SK-N-MC (cell line): ENCODE measurements at regions not wholly inside any gene's neighbourhood (a gene's known extent, or its start where the extent isn't known, plus 50 kb on each side); places are given as distances from the start of the nearest gene placed in this dataset.
"Not testable (repeated sequence)": the region's sequence is repeated elsewhere in the genome, so short reads cannot be mapped to it uniquely, and the experiment has no call there.

Source experiments
- DNase-seq: peaks from one replicate; pipeline ENCODE4 v3.0.0-alpha.2; 2011; ENCODE audit warnings: low read depth, low spot score
- H3K27ac ChIP-seq: fragments of 200-600 bp; sonication (generic); 2 replicates; pipeline ENCODE4 v1.5.1; 2016; ENCODE audit warnings: mixed run types
- H3K36me3 ChIP-seq: fragments of 200-600 bp; sonication (generic); 2 replicates; pipeline ENCODE4 v1.6.1; 2017; ENCODE audit warnings: antibody characterized with exemption, low read length, mixed read lengths; ENCODE audit not compliant: insufficient read depth
- H3K4me3 ChIP-seq: fragments of 200-600 bp; sonication (generic); 2 replicates; pipeline ENCODE4 v1.5.1; 2016
- H3K9ac ChIP-seq: fragments of 200-600 bp; sonication (generic); 2 replicates; pipeline ENCODE4 v1.8.0; 2017; ENCODE audit warnings: mixed run types, mixed read lengths; ENCODE audit not compliant: insufficient read length
- H3K9me3 ChIP-seq: fragments of 200-600 bp; sonication (generic); 2 replicates; pipeline ENCODE4 v1.6.1; 2017; ENCODE audit warnings: low read depth, mild to moderate bottlenecking, antibody characterized with exemption, low read length, moderate library complexity, mixed read lengths
- EZH2 ChIP-seq: fragments of 200-600 bp; sonication (generic); IDR thresholded peaks from one replicate; pipeline ENCODE4 v1.6.1; 2017; ENCODE audit warnings: antibody characterized with exemption
- FOXP2 ChIP-seq: optimal IDR thresholded peaks from 2 replicates; pipeline ENCODE3; 2011; ENCODE audit warnings: mild to moderate bottlenecking, moderate library complexity; ENCODE audit not compliant: insufficient read depth; ENCODE audit errors: extremely low read length, control extremely low read depth
- POLR2AphosphoS5 ChIP-seq: IDR thresholded peaks from 2 replicates; pipeline ENCODE4 v1.6.1; 2012; ENCODE audit warnings: mild to moderate bottlenecking, low read depth, low read length, borderline replicate concordance

DNA sequence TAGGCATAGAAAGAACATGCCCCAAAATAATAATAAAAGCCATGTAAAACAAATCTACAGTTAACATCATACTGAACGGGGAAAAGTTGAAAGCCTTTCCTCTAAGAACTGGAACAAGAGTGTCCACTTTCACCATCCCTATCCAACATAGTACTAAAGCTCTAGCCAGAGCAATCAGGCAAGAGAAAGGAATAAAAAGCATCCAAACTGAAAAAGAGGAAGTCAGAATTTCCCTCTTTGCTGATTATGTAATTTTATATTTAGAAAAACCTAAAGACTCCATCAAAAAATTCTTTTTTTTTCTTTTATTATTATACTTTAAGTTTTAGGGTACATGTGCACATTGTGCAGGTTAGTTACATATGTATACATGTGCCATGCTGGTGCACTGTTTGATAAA lies 661.6 kb upstream of the CBLB start:
- no peak overlapping the region for H3K4me3 ChIP-seq
- H3K9ac ChIP-seq = no peak overlapping the region
- H3K27ac ChIP-seq = no peak overlapping the region
- DNase-seq = no peak
- H3K9me3 ChIP-seq = no peaks in the 10 kb centered on the region
- TF ChIP-seq POLR2AphosphoS5 = no peak
- no peak for TF ChIP-seq FOXP2
- no peak for TF ChIP-seq EZH2
- no peaks in the 10 kb centered on the region for H3K36me3 ChIP-seq

DNA sequence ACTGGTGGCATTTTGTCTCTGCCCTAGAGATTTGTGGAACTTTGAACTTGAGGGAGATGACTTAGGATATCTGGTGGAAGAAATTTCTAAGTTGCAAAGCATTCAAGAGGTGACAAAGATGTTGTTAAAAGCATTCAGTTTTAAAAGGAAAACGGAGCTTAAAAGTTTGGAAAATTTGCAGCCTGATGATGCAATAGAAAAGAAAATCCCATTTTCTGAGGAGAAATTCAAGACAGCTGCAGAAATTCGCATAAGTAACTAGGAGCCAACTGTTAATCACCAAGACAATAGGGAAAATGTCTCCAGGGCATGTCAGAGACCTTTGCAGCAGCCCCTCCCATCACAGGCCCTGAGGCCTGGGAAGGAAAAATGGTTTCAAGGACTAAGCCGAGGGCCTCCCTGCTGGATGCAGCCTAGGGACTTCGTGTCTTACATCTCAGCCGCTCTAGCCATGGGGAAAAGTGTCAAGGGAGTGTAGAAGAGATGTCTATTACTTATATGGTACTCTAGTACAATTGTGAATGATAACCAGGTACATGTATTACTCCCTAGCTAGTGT lies 663.0 kb upstream of the CBLB start:
- not testable (repeated sequence) for H3K27ac ChIP-seq, H3K4me3 ChIP-seq, H3K9ac ChIP-seq, DNase-seq, H3K36me3 ChIP-seq, H3K9me3 ChIP-seq

DNA sequence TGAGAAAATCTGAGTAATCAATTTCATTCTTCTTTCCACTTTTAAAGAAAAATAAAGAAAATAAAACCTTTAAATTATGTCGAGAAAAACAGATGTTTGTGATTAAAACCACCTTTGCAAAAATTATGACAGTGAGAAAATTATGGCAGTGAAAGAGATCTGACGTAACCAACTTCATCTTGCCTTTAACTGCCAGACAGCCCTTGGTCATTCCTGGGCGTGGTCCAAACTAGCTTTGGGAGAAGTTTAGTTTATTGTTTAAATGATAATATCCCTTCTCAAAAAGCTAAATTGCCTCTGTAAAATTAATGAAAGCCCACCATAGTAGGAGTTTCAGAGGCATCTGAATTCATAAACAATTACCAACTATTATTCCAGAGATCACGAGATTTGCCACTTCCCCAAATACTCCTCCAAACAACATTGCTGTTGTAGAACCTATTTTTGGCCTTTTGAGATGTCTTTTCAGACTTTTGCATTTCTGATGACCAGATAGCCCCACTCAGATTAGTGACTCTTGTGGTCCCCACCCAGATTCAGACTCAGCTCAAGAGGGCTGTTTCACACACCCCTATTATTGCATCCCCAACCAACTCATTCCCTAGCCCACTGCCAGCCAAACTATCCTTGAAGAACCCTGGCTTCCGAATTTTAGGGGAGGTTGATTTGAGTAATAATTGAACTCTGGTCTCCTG lies 664.4 kb upstream of the CBLB start:
- Histone ChIP-seq H3K4me3 (no peak overlapping the region), H3K9ac (no peak overlapping the region), H3K9me3 (no peaks in the 10 kb centered on the region), H3K36me3 (no peaks in the 10 kb centered on the region), H3K27ac (no peak overlapping the region)
- TF ChIP-seq POLR2AphosphoS5 (no peak), EZH2 (no peak), FOXP2 (no peak)
- DNase-seq = no peak

DNA sequence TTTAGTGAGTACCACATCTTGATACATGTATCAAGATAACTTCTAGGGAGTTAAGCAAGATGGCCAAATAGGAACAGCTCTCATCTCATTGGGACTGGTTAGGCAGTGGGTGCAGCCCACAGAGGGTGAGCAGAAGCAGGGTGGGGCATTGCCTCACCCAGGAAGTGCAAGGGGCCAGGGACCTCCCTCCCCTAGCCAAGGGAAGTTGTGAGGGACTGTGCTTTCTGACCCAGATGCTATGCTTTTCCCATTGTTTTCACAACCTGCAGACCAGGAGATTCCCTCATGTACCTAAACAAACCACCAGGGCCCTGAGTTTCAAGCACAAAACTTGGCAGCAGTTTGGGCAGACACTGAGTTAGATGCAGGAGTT lies 665.0 kb upstream of the CBLB start:
- no peak overlapping the region for H3K4me3 ChIP-seq
- DNase-seq = no peak
- TF ChIP-seq EZH2 (no peak), POLR2AphosphoS5 (no peak), FOXP2 (no peak)

DNA sequence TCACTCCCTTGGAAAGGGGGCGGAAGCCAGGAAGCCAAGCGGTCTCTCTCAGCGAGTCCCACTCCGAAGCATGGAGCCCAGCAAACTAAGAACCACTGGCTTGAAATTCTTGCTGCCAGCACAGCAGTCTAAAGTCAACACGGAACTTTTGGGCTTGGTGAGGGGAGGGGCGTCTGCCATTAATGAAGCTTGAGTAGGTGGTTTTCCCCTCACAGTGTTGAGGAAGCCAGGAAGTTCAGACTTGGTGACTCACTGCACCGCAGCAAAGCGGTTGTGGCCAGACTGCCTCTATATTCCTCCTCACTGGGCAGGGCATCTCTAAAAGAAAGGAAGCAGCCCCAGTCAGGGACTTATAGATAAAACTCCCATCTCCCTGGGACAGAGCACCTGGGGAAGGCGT lies 665.4 kb upstream of the CBLB start:
- TF ChIP-seq EZH2 (no peak), FOXP2 (no peak), POLR2AphosphoS5 (no peak)
- Histone ChIP-seq H3K27ac (no peak overlapping the region), H3K9ac (no peak overlapping the region), H3K9me3 (no peaks in the 10 kb centered on the region), H3K4me3 (no peak overlapping the region), H3K36me3 (no peaks in the 10 kb centered on the region)
- DNase-seq = no peak

More for the DNA sequence above, 665.0 kb upstream of the CBLB start:
- H3K9me3 ChIP-seq = no peaks in the 10 kb centered on the region
- no peak overlapping the region for H3K9ac ChIP-seq
- no peaks in the 10 kb centered on the region for H3K36me3 ChIP-seq
- H3K27ac ChIP-seq = no peak overlapping the region

DNA sequence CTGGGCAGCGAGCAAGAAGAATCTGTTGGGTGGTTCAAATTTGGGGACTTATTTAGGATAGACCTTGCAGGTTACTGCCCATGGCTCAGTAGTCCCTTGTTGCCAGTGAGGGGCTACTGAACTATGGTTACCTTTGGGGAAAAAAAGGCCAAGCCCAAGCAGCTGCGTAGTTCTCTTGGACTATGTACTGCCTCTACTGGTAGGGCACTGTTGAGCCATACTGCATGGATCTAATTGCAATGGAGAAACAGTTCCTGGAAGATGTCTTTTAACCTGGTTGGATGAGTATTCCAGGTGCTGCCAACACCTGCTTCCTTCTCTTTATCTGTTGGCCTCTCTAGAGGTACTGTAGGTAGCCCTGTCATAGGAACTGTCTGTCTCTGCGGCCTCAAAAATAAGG lies 671.9 kb upstream of the CBLB start:
- Histone ChIP-seq H3K9me3 (no peaks in the 10 kb centered on the region), H3K4me3 (no peak overlapping the region), H3K27ac (no peak overlapping the region), H3K9ac (no peak overlapping the region), H3K36me3 (no peaks in the 10 kb centered on the region)
- TF ChIP-seq POLR2AphosphoS5 (no peak), FOXP2 (no peak), EZH2 (no peak)
- no peak for DNase-seq

DNA sequence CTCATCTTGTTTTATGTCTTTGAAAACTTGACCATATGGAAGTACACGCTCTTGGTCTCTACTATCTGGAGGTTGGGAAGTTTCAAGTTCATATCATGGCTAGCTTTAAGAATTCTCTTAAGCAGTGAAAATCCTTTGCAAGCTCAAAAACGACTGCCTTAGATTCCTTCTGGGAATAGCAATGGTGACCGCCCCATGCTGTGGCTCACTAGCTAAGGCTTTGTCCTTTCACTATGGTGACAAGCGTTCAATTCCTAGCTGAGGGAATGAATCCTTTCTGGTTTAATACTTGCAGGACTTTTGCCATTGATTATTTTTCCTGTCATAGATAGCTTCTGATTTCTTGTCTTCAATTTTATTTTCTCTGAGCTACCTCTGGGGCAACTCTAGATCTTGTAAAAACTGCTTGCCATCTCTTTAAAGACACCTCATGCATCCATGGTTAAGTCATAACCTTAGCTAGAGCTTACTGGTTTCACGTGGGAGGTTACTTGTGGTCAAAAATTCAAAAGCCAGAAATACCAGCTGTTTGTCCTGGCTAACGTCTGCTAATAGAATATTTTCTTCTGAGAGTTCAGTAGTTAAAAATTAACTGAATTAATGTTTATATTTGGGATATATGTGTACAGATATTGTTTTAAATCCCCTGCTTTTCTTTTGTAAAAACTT lies 673.4 kb upstream of the CBLB start:
- H3K36me3 ChIP-seq = no peaks in the 10 kb centered on the region
- no peak overlapping the region for H3K27ac ChIP-seq
- H3K9ac ChIP-seq = no peak overlapping the region
- peaks cover 2% of the 10 kb centered on the region; the same call in 1 of the 2 replicates for H3K9me3 ChIP-seq
- no peak overlapping the region for H3K4me3 ChIP-seq
- DNase-seq = no peak
- TF ChIP-seq POLR2AphosphoS5 (no peak), FOXP2 (no peak), EZH2 (no peak)

DNA sequence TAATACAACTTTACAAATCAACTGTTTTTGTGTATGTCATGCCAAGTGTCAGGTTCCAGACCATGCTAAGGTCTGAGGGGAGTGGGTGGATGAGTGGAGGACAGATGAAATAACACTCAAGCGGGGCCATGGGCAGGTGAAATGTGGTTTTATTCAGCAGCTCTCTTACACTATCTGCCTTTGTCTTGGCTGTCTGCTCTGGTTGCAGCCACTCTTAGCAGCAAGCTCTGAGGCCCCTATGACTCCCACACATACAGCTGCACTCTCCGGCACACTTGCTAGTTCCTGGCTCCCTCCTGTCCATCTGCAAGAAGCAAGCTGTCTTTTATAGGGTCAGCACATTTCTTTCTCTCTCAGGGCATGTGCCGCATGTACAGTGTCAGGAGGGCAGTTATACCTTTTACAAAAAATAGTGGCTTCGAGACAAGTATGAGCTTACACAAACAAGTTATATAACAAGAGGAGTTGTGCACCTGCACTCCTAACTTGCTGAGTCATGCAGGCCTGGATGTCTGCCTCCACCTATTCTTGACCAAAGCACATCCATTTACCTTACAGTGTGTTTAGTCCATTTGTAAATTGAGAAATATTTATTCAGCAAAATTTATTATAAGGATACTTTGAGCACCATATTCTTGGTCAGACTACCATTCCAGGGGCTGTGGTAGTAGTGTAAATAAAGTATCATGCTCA lies 683.7 kb upstream of the CBLB start:
- H3K27ac ChIP-seq = no peak overlapping the region
- H3K9me3 ChIP-seq = peaks cover 3% of the 10 kb centered on the region
- H3K4me3 ChIP-seq = no peak overlapping the region
- no peak for DNase-seq
- no peak overlapping the region for H3K9ac ChIP-seq
- no peaks in the 10 kb centered on the region for H3K36me3 ChIP-seq
- no peak for TF ChIP-seq EZH2
- TF ChIP-seq POLR2AphosphoS5 = no peak
- TF ChIP-seq FOXP2 = no peak
